ENCODE measurements at regions not wholly inside any gene's neighbourhood (a gene's known extent, or its start where the extent isn't known, plus 50 kb on each side); places are given as distances from the start of the nearest gene placed in this dataset.

DNA sequence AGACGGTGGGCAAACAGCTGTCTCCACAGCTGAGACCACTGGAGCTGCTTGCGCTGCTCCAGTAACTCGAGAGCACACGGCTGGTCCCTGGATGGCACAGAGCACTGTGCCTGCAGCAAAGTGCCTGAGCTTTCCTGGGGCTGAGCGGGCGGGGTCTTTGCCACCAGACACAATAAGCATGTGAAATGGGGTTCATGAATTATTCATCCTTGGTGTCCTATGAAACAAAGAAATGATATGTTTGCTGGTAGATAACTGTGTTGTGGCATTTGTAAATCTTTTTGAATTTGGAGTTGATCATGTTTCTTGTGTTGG lies 151.7 kb upstream of the MPDZ start:
- H3K79me2 ChIP-seq (ENCODE audit: low read length), result no peaks in the 10 kb centered on the region
- H3K9me3 ChIP-seq (replicated peaks; ENCODE audit: insufficient read depth, low read length), result no peaks in the 10 kb centered on the region
- no peaks in the 10 kb centered on the region for H4K20me1 ChIP-seq (ENCODE audit: insufficient read depth, low read length)
- DNase-seq, result no peak
- H3K4me2 ChIP-seq (ENCODE audit: low read depth, low read length), result no peak overlapping the region
- H3K4me3 ChIP-seq (ENCODE audit: low read length), result no peak overlapping the region
- no peaks in the 10 kb centered on the region for H3K9me2 ChIP-seq (replicated peaks; ENCODE audit: insufficient read depth, low read length)
- H3K27me3 ChIP-seq (replicated peaks; ENCODE audit: insufficient read depth, low read length), result no peaks in the 10 kb centered on the region
- H3F3A ChIP-seq (ENCODE audit: insufficient read depth, low read length), result no peaks in the 10 kb centered on the region
- H3K4me1 ChIP-seq (ENCODE audit: low read length), result no peaks in the 10 kb centered on the region
- H3K9ac ChIP-seq (ENCODE audit: low read length), result no peak overlapping the region
- TF ChIP-seq EZH2 (optimal IDR thresholded peaks at IDR 0.05; ENCODE audit: low read depth, low read length) (no peak), EZH2phosphoT487 (IDR thresholded peaks at IDR 0.05; ENCODE audit: low read length) (no peak), CTCF (IDR thresholded peaks at IDR 0.05; ENCODE audit: low read length) (no peak)
- H3K36me3 ChIP-seq (replicated peaks; ENCODE audit: insufficient read depth, low read length), result no peaks in the 10 kb centered on the region
- H2AFZ ChIP-seq (ENCODE audit: low read length), result no peak overlapping the region
- no peak overlapping the region for H3K27ac ChIP-seq (ENCODE audit: low read length)

- H3K27ac ChIP-seq (ENCODE audit: low read length), result no peak overlapping the region
- H2AFZ ChIP-seq (ENCODE audit: low read length), result no peak overlapping the region
- no peaks in the 10 kb centered on the region for H3K9me3 ChIP-seq (replicated peaks; ENCODE audit: insufficient read depth, low read length)
- no peaks in the 10 kb centered on the region for H3F3A ChIP-seq (ENCODE audit: insufficient read depth, low read length)
- no peaks in the 10 kb centered on the region for H4K20me1 ChIP-seq (ENCODE audit: insufficient read depth, low read length)
- H3K4me3 ChIP-seq (ENCODE audit: low read length), result no peak overlapping the region
- no peak for DNase-seq
- no peaks in the 10 kb centered on the region for H3K4me1 ChIP-seq (ENCODE audit: low read length)
- no peak overlapping the region for H3K9ac ChIP-seq (ENCODE audit: low read length)
- H3K79me2 ChIP-seq (ENCODE audit: low read length), result no peaks in the 10 kb centered on the region
- no peaks in the 10 kb centered on the region for H3K36me3 ChIP-seq (replicated peaks; ENCODE audit: insufficient read depth, low read length)
- no peaks in the 10 kb centered on the region for H3K27me3 ChIP-seq (replicated peaks; ENCODE audit: insufficient read depth, low read length)
- no peak overlapping the region for H3K4me2 ChIP-seq (ENCODE audit: low read depth, low read length)
- TF ChIP-seq EZH2 (optimal IDR thresholded peaks at IDR 0.05; ENCODE audit: low read depth, low read length) (no peak), CTCF (IDR thresholded peaks at IDR 0.05; ENCODE audit: low read length) (no peak), EZH2phosphoT487 (IDR thresholded peaks at IDR 0.05; ENCODE audit: low read length) (no peak)
- H3K9me2 ChIP-seq (replicated peaks; ENCODE audit: insufficient read depth, low read length), result no peaks in the 10 kb centered on the region
These were observed 151.1 kb upstream of the MPDZ start for GRCh38 chr9:13430368-13431221.

- H3K36me3 ChIP-seq (replicated peaks; ENCODE audit: insufficient read depth, low read length), result no peaks in the 10 kb centered on the region
- no peaks in the 10 kb centered on the region for H3K9me3 ChIP-seq (replicated peaks; ENCODE audit: insufficient read depth, low read length)
- H3K4me1 ChIP-seq (ENCODE audit: low read length), result no peaks in the 10 kb centered on the region
- no peaks in the 10 kb centered on the region for H3K79me2 ChIP-seq (ENCODE audit: low read length)
- H3K4me2 ChIP-seq (ENCODE audit: low read depth, low read length), result no peak overlapping the region
- H3K4me3 ChIP-seq (ENCODE audit: low read length), result no peak overlapping the region
- no peak overlapping the region for H3K9ac ChIP-seq (ENCODE audit: low read length)
- no peaks in the 10 kb centered on the region for H3F3A ChIP-seq (ENCODE audit: insufficient read depth, low read length)
- no peak overlapping the region for H3K27ac ChIP-seq (ENCODE audit: low read length)
- TF ChIP-seq EZH2phosphoT487 (IDR thresholded peaks at IDR 0.05; ENCODE audit: low read length) (no peak), CTCF (IDR thresholded peaks at IDR 0.05; ENCODE audit: low read length) (no peak), EZH2 (optimal IDR thresholded peaks at IDR 0.05; ENCODE audit: low read depth, low read length) (no peak)
- no peaks in the 10 kb centered on the region for H3K27me3 ChIP-seq (replicated peaks; ENCODE audit: insufficient read depth, low read length)
- no peak overlapping the region for H2AFZ ChIP-seq (ENCODE audit: low read length)
- no peaks in the 10 kb centered on the region for H3K9me2 ChIP-seq (replicated peaks; ENCODE audit: insufficient read depth, low read length)
- no peaks in the 10 kb centered on the region for H4K20me1 ChIP-seq (ENCODE audit: insufficient read depth, low read length)
- DNase-seq, result no peak
These were observed 150.1 kb upstream of the MPDZ start for GRCh38 chr9:13429301-13430190.
